ENCODE measurements at regions not wholly inside any gene's neighbourhood (a gene's known extent, or its start where the extent isn't known, plus 50 kb on each side); places are given as distances from the start of the nearest gene placed in this dataset.
"Not testable (repeated sequence)": the region's sequence is repeated elsewhere in the genome, so short reads cannot be mapped to it uniquely, and the experiment has no call there.

- no peak for DNase-seq
Measured at GRCh38 chr6:119938752-119939151, 589.2 kb upstream of the MAN1A1 start.

- no peak for DNase-seq
Measured at GRCh38 chr6:119934816-119935215, 585.3 kb upstream of the MAN1A1 start.

GRCh38 chr6:119929121-119929520 lies 579.6 kb upstream of the MAN1A1 start:
- no peak for DNase-seq

GRCh38 chr6:119924888-119925287 lies 575.3 kb upstream of the MAN1A1 start:
- DNase-seq = not testable (repeated sequence)

GRCh38 chr6:119922814-119923213 lies 573.3 kb upstream of the MAN1A1 start:
- DNase-seq = no peak

GRCh38 chr6:119921491-119922010 lies 572.0 kb upstream of the MAN1A1 start:
- no peak for DNase-seq

GRCh38 chr6:119917186-119917585 lies 567.6 kb upstream of the MAN1A1 start:
- DNase-seq = no peak

- DNase-seq = no peak
Measured at GRCh38 chr6:119915971-119916370, 566.4 kb upstream of the MAN1A1 start.

GRCh38 chr6:119908157-119908556 lies 558.6 kb upstream of the MAN1A1 start:
- no peak for DNase-seq

- no peak for DNase-seq
Measured at GRCh38 chr6:119902681-119903080, 553.1 kb upstream of the MAN1A1 start.

- no peak for DNase-seq
Measured at GRCh38 chr6:119896806-119897205, 547.2 kb upstream of the MAN1A1 start.

GRCh38 chr6:119895626-119896025 lies 546.1 kb upstream of the MAN1A1 start:
- no peak for DNase-seq

GRCh38 chr6:119894811-119895210 lies 545.2 kb upstream of the MAN1A1 start:
- no peak for DNase-seq

GRCh38 chr6:119891644-119892043 lies 542.1 kb upstream of the MAN1A1 start:
- no peak for DNase-seq

GRCh38 chr6:119891206-119891605 lies 541.6 kb upstream of the MAN1A1 start:
- DNase-seq = no peak

GRCh38 chr6:119890470-119890869 lies 540.9 kb upstream of the MAN1A1 start:
- no peak for DNase-seq

GRCh38 chr6:119887666-119888065 lies 538.1 kb upstream of the MAN1A1 start:
- no peak for DNase-seq

GRCh38 chr6:119881416-119881815 lies 531.9 kb upstream of the MAN1A1 start:
- DNase-seq = no peak

GRCh38 chr6:119880840-119881239 lies 531.3 kb upstream of the MAN1A1 start:
- no peak for DNase-seq

- no peak for DNase-seq
Measured at GRCh38 chr6:119879731-119880130, 530.2 kb upstream of the MAN1A1 start.

- DNase-seq = no peak
Measured at GRCh38 chr6:119874381-119874780, 524.8 kb upstream of the MAN1A1 start.

GRCh38 chr6:119873107-119873506 lies 523.5 kb upstream of the MAN1A1 start:
- no peak for DNase-seq

GRCh38 chr6:119871520-119871919 lies 522.0 kb upstream of the MAN1A1 start:
- DNase-seq = no peak

- DNase-seq = no peak
Measured at GRCh38 chr6:119865466-119866350, 516.1 kb upstream of the MAN1A1 start.

GRCh38 chr6:119862719-119863118 lies 513.2 kb upstream of the MAN1A1 start:
- no peak for DNase-seq
